ENCODE measurements at regions not wholly inside any gene's neighbourhood (a gene's known extent, or its start where the extent isn't known, plus 50 kb on each side); places are given as distances from the start of the nearest gene placed in this dataset.

DNA sequence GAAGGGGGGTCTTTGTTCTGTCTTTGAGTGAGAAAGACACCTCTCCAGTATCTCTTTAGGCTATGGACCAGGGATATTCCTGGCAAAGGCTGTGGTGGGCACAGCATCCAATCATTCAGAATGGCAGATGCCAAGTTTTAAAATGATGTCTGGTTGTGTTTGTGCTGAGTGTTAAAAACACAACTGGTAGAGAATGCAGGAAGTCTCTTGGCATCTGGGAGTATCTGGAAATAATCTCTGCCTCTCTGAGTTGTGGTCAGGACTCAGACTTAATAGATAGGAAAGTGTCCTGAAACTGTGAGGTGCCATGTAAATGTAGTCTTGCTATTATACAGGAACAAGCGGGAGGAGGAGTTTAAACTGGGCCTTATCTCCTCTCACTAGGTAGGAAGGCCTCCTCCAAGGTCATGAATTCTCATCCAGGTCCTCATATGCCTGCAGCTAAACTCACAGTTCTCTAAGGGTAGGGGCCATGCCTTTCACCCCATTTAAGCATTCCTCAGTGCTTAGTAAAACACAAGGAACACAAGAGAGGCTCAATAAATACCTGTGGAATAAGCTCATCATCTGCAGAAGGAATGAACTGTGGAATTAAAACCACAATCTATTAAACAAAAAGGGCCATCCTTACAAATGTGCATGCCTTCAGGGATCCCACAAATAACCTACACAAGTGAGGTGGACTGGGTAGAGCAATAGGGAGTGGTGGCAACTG is 317.6 kb downstream of the CBLN1 start:
- ATAC-seq = no peak
- Histone ChIP-seq H3K27ac (no peak overlapping the region), H3K27me3 (no peaks in the 10 kb centered on the region), H3K36me3 (no peaks in the 10 kb centered on the region), H3K4me3 (no peak overlapping the region), H3K4me1 (no peaks in the 10 kb centered on the region), H3K9me3 (no peaks in the 10 kb centered on the region)
- in situ Hi-C loops (cut with MboI; ENCODE audit: low sequenced_read_pairs in 4 of 4) (no loop called here), intact Hi-C loops (cut with DNase I; ENCODE audit: low total_unique reads) (no loop called here)
- no peak for DNase-seq
- TF ChIP-seq, protein P1, sequence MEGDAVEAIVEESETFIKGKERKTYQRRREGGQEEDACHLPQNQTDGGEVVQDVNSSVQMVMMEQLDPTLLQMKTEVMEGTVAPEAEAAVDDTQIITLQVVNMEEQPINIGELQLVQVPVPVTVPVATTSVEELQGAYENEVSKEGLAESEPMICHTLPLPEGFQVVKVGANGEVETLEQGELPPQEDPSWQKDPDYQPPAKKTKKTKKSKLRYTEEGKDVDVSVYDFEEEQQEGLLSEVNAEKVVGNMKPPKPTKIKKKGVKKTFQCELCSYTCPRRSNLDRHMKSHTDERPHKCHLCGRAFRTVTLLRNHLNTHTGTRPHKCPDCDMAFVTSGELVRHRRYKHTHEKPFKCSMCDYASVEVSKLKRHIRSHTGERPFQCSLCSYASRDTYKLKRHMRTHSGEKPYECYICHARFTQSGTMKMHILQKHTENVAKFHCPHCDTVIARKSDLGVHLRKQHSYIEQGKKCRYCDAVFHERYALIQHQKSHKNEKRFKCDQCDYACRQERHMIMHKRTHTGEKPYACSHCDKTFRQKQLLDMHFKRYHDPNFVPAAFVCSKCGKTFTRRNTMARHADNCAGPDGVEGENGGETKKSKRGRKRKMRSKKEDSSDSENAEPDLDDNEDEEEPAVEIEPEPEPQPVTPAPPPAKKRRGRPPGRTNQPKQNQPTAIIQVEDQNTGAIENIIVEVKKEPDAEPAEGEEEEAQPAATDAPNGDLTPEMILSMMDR (IDR thresholded peaks at IDR 0.05 in 4 of 5, conservative IDR thresholded peaks at IDR 0.05 in 1 of 5) = no peak
- TF ChIP-seq POLR2A (IDR thresholded peaks at IDR 0.05) = no peak

DNA sequence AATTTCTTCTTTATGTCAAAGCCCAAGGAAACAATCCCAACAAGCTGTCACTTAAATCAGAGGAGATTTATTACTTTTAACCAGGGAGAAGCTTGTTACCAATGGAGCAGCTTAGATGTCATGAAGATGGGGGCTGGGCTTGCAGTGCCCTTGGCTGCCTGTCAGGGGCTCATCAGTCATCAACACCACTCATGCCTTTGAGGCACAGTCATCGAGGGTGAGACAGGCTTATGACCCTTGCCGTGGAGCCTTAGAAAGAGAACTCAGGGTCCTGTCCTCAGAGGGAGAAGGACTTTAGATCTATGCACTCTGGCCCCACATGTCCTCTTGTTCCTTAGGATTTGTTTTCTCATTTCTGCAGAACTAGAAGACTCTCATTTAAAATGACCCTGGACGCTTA is 318.3 kb downstream of the CBLN1 start:
- Histone ChIP-seq H3K36me3 (no peaks in the 10 kb centered on the region), H3K27ac (no peak overlapping the region), H3K4me1 (no peaks in the 10 kb centered on the region), H3K4me3 (no peak overlapping the region), H3K9me3 (no peaks in the 10 kb centered on the region), H3K27me3 (no peaks in the 10 kb centered on the region)
- DNase-seq (no peak), ATAC-seq (no peak)
- TF ChIP-seq, protein P1 (IDR thresholded peaks at IDR 0.05 in 4 of 5, conservative IDR thresholded peaks at IDR 0.05 in 1 of 5) = no peak
- TF ChIP-seq POLR2A (IDR thresholded peaks at IDR 0.05) = no peak
- intact Hi-C loops (cut with DNase I; ENCODE audit: low total_unique reads) = no loop called here
- in situ Hi-C loops (cut with MboI; ENCODE audit: low sequenced_read_pairs in 4 of 4) = no loop called here

DNA sequence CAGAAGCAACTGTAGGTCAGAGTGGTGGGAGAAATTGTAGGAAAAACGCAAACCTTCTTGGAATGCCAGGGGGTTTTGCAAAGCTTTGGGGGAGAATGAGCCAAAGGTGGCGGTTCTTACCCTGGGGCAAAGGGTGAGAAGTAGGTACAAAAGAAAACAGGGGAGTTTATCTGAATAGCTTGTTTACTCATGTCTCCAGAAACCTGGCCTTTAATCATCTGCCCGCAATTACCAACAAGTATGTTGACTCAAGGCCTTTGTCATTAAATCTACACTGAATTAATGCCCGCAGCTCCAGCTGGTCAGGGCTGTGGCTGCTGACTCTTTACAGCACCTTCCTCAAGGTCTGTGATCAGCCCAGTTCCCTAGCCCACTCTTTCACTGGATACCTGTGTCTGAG is 320.1 kb downstream of the CBLN1 start:
- Histone ChIP-seq H3K27ac (no peak overlapping the region), H3K27me3 (no peaks in the 10 kb centered on the region), H3K36me3 (no peaks in the 10 kb centered on the region), H3K4me3 (no peak overlapping the region), H3K9me3 (no peaks in the 10 kb centered on the region), H3K4me1 (no peaks in the 10 kb centered on the region)
- intact Hi-C loops (cut with DNase I; ENCODE audit: low total_unique reads) = no loop called here
- no peak for DNase-seq
- TF ChIP-seq, protein P1 (IDR thresholded peaks at IDR 0.05 in 4 of 5, conservative IDR thresholded peaks at IDR 0.05 in 1 of 5) = no peak
- no peak for TF ChIP-seq POLR2A (IDR thresholded peaks at IDR 0.05)
- in situ Hi-C loops (cut with MboI; ENCODE audit: low sequenced_read_pairs in 4 of 4) = no loop called here
- no peak for ATAC-seq

DNA sequence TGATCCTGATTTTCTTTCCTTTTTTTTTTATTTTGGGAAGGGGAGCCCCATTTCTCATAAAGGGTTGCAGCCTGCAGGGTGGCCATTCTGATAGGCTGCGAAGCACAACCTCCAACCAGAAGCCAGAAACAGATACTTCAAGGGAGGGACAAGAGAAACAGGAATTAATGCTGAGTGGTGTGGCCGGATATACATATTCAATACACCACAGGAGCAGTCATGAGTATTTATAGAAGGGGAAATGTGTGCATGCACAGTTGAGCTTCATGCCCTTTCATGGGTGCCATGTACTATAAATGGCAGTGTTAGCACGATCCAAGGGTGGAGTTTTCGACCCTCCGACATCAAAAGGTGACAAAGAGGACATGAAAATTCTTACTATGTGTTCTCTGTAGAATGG is 320.8 kb downstream of the CBLN1 start:
- DNase-seq = no peak
- TF ChIP-seq POLR2A (IDR thresholded peaks at IDR 0.05) = no peak
- TF ChIP-seq, protein P1 (IDR thresholded peaks at IDR 0.05 in 4 of 5, conservative IDR thresholded peaks at IDR 0.05 in 1 of 5) = no peak
- Histone ChIP-seq H3K36me3 (no peaks in the 10 kb centered on the region), H3K4me1 (no peaks in the 10 kb centered on the region), H3K4me3 (no peak overlapping the region), H3K27ac (no peak overlapping the region), H3K27me3 (no peaks in the 10 kb centered on the region), H3K9me3 (no peaks in the 10 kb centered on the region)
- no peak for ATAC-seq
- intact Hi-C loops (cut with DNase I; ENCODE audit: low total_unique reads) (no loop called here), in situ Hi-C loops (cut with MboI; ENCODE audit: low sequenced_read_pairs in 4 of 4) (no loop called here)

DNA sequence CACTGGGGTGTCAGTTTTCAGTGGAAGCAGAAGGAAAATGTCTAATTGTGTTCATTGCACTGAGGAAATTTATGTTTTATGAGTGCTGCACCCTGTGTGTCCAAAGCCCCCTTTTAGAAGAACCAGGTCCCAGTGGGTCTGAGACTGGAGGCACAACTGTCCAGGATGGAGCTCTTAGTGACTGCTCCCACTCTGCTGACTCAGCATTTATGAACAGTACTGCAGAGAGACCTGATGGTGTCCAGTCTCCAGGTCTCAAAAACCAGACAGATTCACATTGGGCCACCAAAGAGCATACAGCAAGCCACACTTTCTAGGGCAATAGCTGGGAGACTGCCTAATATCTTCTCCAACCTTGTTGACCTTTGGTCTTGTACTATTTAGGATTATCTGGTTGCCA is 321.9 kb downstream of the CBLN1 start:
- Histone ChIP-seq H3K36me3 (no peaks in the 10 kb centered on the region), H3K4me1 (no peaks in the 10 kb centered on the region), H3K27ac (no peak overlapping the region), H3K27me3 (no peaks in the 10 kb centered on the region), H3K9me3 (no peaks in the 10 kb centered on the region), H3K4me3 (no peak overlapping the region)
- DNase-seq (no peak), ATAC-seq (no peak)
- intact Hi-C loops (cut with DNase I; ENCODE audit: low total_unique reads) = no loop called here
- in situ Hi-C loops (cut with MboI; ENCODE audit: low sequenced_read_pairs in 4 of 4) = no loop called here
- TF ChIP-seq, protein P1 (IDR thresholded peaks at IDR 0.05 in 4 of 5, conservative IDR thresholded peaks at IDR 0.05 in 1 of 5) = no peak
- TF ChIP-seq POLR2A (IDR thresholded peaks at IDR 0.05) = no peak

Measured in gastrocnemius medialis (tissue), 4 donors.